H1 (cell line): ENCODE measurements at regions not wholly inside any gene's neighbourhood (a gene's known extent, or its start where the extent isn't known, plus 50 kb on each side); places are given as distances from the start of the nearest gene placed in this dataset.

Experiments
- CTCF ChIA-PET: fragments of 300-600 bp; sonication (Branson Sonifier 250); formaldehyde crosslinking; loops from one replicate; lab custom pipeline; 2021; ENCODE audit not compliant: partially characterized antibody; lab: Charles Lee
- POLR2A ChIA-PET: fragments of 300-600 bp; sonication (Branson Sonifier 250); formaldehyde crosslinking; loops from one replicate; lab custom pipeline; 2021; ENCODE audit warnings: inconsistent platforms; ENCODE audit not compliant: partially characterized antibody; lab: Charles Lee
- DNase-seq, 2 experiments: peaks; one replicate each; pipeline versions ENCODE4 v3.0.0 to v3.0.0-alpha.2; 2010 to 2022; ENCODE audit warnings: low spot score in 2 of 2, low read depth in 1 of 2, mixed read lengths in 1 of 2
- FAIRE-seq: peaks from 2 replicates; lab custom pipeline; 2011; peaks lifted over from hg19 to GRCh38; lab: Jason Lieb, UNC
- H2AFZ ChIP-seq: 2 replicates; pipeline ENCODE4 v1.8.1; 2012; ENCODE audit warnings: low read length, inconsistent platforms
- H2AK5ac ChIP-seq: 2 replicates; pipeline ENCODE4 v1.6.1; 2013; ENCODE audit warnings: low read depth, low read length
- H2BK120ac ChIP-seq: replicated peaks from 2 replicates; pipeline ENCODE3; 2013; ENCODE audit warnings: low read depth, low read length, inconsistent platforms
- H2BK12ac ChIP-seq: 2 replicates; pipeline ENCODE4 v1.6.1; 2013; ENCODE audit warnings: low read depth, low read length
- H2BK15ac ChIP-seq: 2 replicates; pipeline ENCODE4 v1.6.1; 2013; ENCODE audit warnings: low read length
- H2BK20ac ChIP-seq: 2 replicates; pipeline ENCODE4 v1.6.1; 2013; ENCODE audit warnings: low read length
- H2BK5ac ChIP-seq: 2 replicates; pipeline ENCODE4 v1.6.1; 2013; ENCODE audit warnings: low read depth, low read length
- H3K14ac ChIP-seq: 2 replicates; pipeline ENCODE4 v1.6.1; 2013; ENCODE audit warnings: inconsistent platforms; ENCODE audit not compliant: insufficient read length
- H3K18ac ChIP-seq: 2 replicates; pipeline ENCODE4 v1.6.1; 2013; ENCODE audit warnings: low read length; ENCODE audit errors: extremely low read depth
- H3K23ac ChIP-seq: 2 replicates; pipeline ENCODE4 v1.6.1; 2013; ENCODE audit warnings: inconsistent platforms; ENCODE audit not compliant: insufficient read length
- H3K23me2 ChIP-seq: 2 replicates; pipeline ENCODE4 v1.6.1; 2013; ENCODE audit warnings: low read depth, low read length
- H3K27ac ChIP-seq: 2 replicates; pipeline ENCODE4 v1.6.1; 2011; ENCODE audit warnings: low read depth, low read length, inconsistent platforms
- H3K27me3 ChIP-seq, 4 experiments: replicated peaks in 1 of 4; 1 replicate in 1 of 4; 2 replicates in 3 of 4; pipeline versions ENCODE4 v1.6.1 to v1.8.1; 2011 to 2013; ENCODE audit warnings: low read length in 3 of 4, mild to moderate bottlenecking in 3 of 4, inconsistent platforms in 2 of 4, mixed read lengths in 2 of 4, moderate library complexity in 1 of 4; ENCODE audit not compliant: control insufficient read depth in 3 of 4, insufficient read depth in 3 of 4; ENCODE audit errors: extremely low read depth in 1 of 4
- H3K36me3 ChIP-seq, 4 experiments: 2 replicates each; pipeline versions ENCODE4 v1.6.1 to v1.8.1; 2011 to 2013; ENCODE audit warnings: mild to moderate bottlenecking in 4 of 4, low read length in 3 of 4, moderate library complexity in 2 of 4, control low read depth in 1 of 4, inconsistent platforms in 1 of 4; ENCODE audit not compliant: insufficient read depth in 4 of 4, control insufficient read depth in 2 of 4
- H3K4ac ChIP-seq: replicated peaks from 2 replicates; pipeline ENCODE3; 2013; ENCODE audit warnings: low read length, low read depth, mixed read lengths, inconsistent platforms; ENCODE audit not compliant: insufficient read length
- H3K4me1 ChIP-seq, 4 experiments: replicated peaks in 1 of 4; 1 replicate in 1 of 4; 2 replicates in 3 of 4; pipeline versions ENCODE4 v1.6.1 to v1.8.1; 2011 to 2013; ENCODE audit warnings: low read length in 3 of 4, inconsistent platforms in 2 of 4, mixed read lengths in 1 of 4; ENCODE audit not compliant: insufficient read depth in 4 of 4, control insufficient read depth in 3 of 4
- H3K4me2 ChIP-seq, 2 experiments: 2 replicates each; pipeline versions ENCODE4 v1.6.1 to v1.8.1; 2011 to 2013; ENCODE audit warnings: low read depth in 2 of 2, low read length in 2 of 2, control low read depth in 1 of 2, inconsistent platforms in 1 of 2, mild to moderate bottlenecking in 1 of 2; ENCODE audit not compliant: insufficient read depth in 1 of 2
- H3K4me3 ChIP-seq, 4 experiments: fragments of 200-600, 300-600 bp in 1 of 4; sonication (generic), shearing (Covaris generic), sonication (Bioruptor Twin) in 1 of 4; 2 replicates each; pipeline versions ENCODE4 v1.5.1 to v1.8.1; 2011 to 2016; ENCODE audit warnings: low read length in 4 of 4, low read depth in 3 of 4, control low read depth in 2 of 4, inconsistent platforms in 2 of 4, mild to moderate bottlenecking in 2 of 4, mixed read lengths in 1 of 4, moderate library complexity in 1 of 4; ENCODE audit not compliant: insufficient read depth in 2 of 4; ENCODE audit errors: extremely low read depth in 1 of 4
- H3K56ac ChIP-seq: replicated peaks from 2 replicates; pipeline ENCODE3; 2013; ENCODE audit warnings: low read depth, mild to moderate bottlenecking, mixed read lengths, low read length, inconsistent platforms; ENCODE audit not compliant: insufficient read length
- H3K79me1 ChIP-seq: 2 replicates; pipeline ENCODE4 v1.6.1; 2013; ENCODE audit warnings: low read depth, low read length, control low read depth
- H3K79me2 ChIP-seq, 2 experiments: 2 replicates each; pipeline versions ENCODE4 v1.6.1 to v1.8.1; 2012 to 2013; ENCODE audit warnings: low read length in 2 of 2, mild to moderate bottlenecking in 2 of 2, inconsistent platforms in 1 of 2; ENCODE audit not compliant: insufficient read depth in 2 of 2, control insufficient read depth in 1 of 2
- H3K9ac ChIP-seq, 4 experiments: replicated peaks in 1 of 4; 1 replicate in 1 of 4; 2 replicates in 3 of 4; pipeline versions ENCODE4 v1.6.1 to v1.8.1; 2011 to 2013; ENCODE audit warnings: low read depth in 3 of 4, low read length in 3 of 4, control low read depth in 2 of 4, mild to moderate bottlenecking in 2 of 4, moderate library complexity in 2 of 4, inconsistent platforms in 1 of 4; ENCODE audit errors: extremely low read depth in 1 of 4
- H3K9me3 ChIP-seq, 2 experiments: 2 replicates each; pipeline versions ENCODE4 v1.6.1 to v1.8.1; 2012 to 2013; ENCODE audit warnings: mild to moderate bottlenecking in 2 of 2, moderate library complexity in 2 of 2, control low read depth in 1 of 2, inconsistent platforms in 1 of 2, low read depth in 1 of 2, low read length in 1 of 2, mixed read lengths in 1 of 2; ENCODE audit not compliant: insufficient read depth in 2 of 2
- H4K20me1 ChIP-seq, 2 experiments: replicated peaks in 1 of 2; 2 replicates each; pipeline versions ENCODE3 to v1.8.1; 2011 to 2013; ENCODE audit warnings: inconsistent platforms in 2 of 2, low read length in 2 of 2, mild to moderate bottlenecking in 1 of 2; ENCODE audit not compliant: insufficient read depth in 2 of 2, control insufficient read depth in 1 of 2
- H4K5ac ChIP-seq: 2 replicates; pipeline ENCODE4 v1.6.1; 2013; ENCODE audit warnings: low read length, low read depth, mixed read lengths, inconsistent platforms; ENCODE audit not compliant: insufficient read length
- H4K8ac ChIP-seq: 2 replicates; pipeline ENCODE4 v1.8.0; 2013; ENCODE audit warnings: mild to moderate bottlenecking, moderate library complexity, low read length, inconsistent platforms; ENCODE audit not compliant: insufficient read depth; ENCODE audit errors: extremely low read depth
- H4K91ac ChIP-seq: replicated peaks from 2 replicates; pipeline ENCODE3; 2013; ENCODE audit warnings: low read length, mixed read lengths, inconsistent platforms; ENCODE audit not compliant: insufficient read length
- ATF2 ChIP-seq: IDR thresholded peaks from 2 replicates; pipeline ENCODE4 v1.6.1; 2012; ENCODE audit warnings: low read length, inconsistent platforms
- EP300 ChIP-seq, 2 experiments: IDR thresholded peaks; 1 replicate in 1 of 2; 2 replicates in 1 of 2; pipeline ENCODE4 v1.6.1; 2011 to 2012; ENCODE audit warnings: low read depth in 2 of 2, low read length in 2 of 2, mild to moderate bottlenecking in 2 of 2, borderline replicate concordance in 1 of 2, inconsistent platforms in 1 of 2, moderate library complexity in 1 of 2
- MAX ChIP-seq: IDR thresholded peaks from 2 replicates; pipeline ENCODE4 v1.6.1; 2012; ENCODE audit warnings: inconsistent platforms
- RAD21 ChIP-seq, 2 experiments: IDR thresholded peaks in 1 of 2; conservative IDR thresholded peaks in 1 of 2; 2 replicates each; pipeline ENCODE4 v1.6.1; 2011; ENCODE audit warnings: low read depth in 2 of 2, low read length in 2 of 2, improper control_type of control experiment in 1 of 2, inconsistent platforms in 1 of 2, mild to moderate bottlenecking in 1 of 2, moderate library complexity in 1 of 2
- RFX5 ChIP-seq: IDR thresholded peaks from 2 replicates; pipeline ENCODE4 v1.6.1; 2011; ENCODE audit warnings: low read depth, low read length, improper control_type of control experiment, borderline replicate concordance
- RXRA ChIP-seq: IDR thresholded peaks from 2 replicates; pipeline ENCODE4 v1.6.1; 2011; ENCODE audit warnings: low read depth, mild to moderate bottlenecking, low read length, moderate library complexity; ENCODE audit not compliant: insufficient read depth
- SAP30 ChIP-seq: fragments of 300-600 bp; sonication (generic); IDR thresholded peaks from 2 replicates; pipeline ENCODE4 v1.7.1; 2012; ENCODE audit warnings: low read length, moderate library complexity, mild to moderate bottlenecking, inconsistent platforms; ENCODE audit not compliant: insufficient read depth, insufficient replicate concordance
- TBP ChIP-seq: IDR thresholded peaks from 2 replicates; pipeline ENCODE4 v1.6.1; 2011; ENCODE audit warnings: low read depth, low read length, improper control_type of control experiment
- TCF12 ChIP-seq: IDR thresholded peaks from 2 replicates; pipeline ENCODE4 v1.6.1; 2011; ENCODE audit warnings: low read depth, mild to moderate bottlenecking, low read length
- ZNF274 ChIP-seq: IDR thresholded peaks from 2 replicates; pipeline ENCODE4 v1.7.0; 2012; ENCODE audit warnings: low read length, borderline replicate concordance; ENCODE audit errors: extremely low read depth
- whole genome bisulfite sequencing, 2 experiments: shearing (Covaris generic) in 1 of 2; methylation state at CpG; one replicate each; pipeline versions ENCODE4 v1.1.6 to v1.1.7; 2013 to 2015; ENCODE audit warnings: low lambda C conversion rate in 2 of 2, mixed read lengths in 2 of 2, inconsistent platforms in 1 of 2, low coverage in 1 of 2, missing lambda C conversion rate in 1 of 2; ENCODE audit not compliant: insufficient replicate concordance in 2 of 2, insufficient coverage in 1 of 2, insufficient read length in 1 of 2; ENCODE audit errors: extremely low coverage in 1 of 2, missing lambda C conversion rate in 1 of 2; 5-methylcytosine and 5-hydroxymethylcytosine counted together
- TF ChIP-seq, protein P1 (sequence below): IDR thresholded peaks from 2 replicates; pipeline ENCODE4 v1.6.1; 2011; ENCODE audit warnings: low read length, improper control_type of control experiment

DNA sequence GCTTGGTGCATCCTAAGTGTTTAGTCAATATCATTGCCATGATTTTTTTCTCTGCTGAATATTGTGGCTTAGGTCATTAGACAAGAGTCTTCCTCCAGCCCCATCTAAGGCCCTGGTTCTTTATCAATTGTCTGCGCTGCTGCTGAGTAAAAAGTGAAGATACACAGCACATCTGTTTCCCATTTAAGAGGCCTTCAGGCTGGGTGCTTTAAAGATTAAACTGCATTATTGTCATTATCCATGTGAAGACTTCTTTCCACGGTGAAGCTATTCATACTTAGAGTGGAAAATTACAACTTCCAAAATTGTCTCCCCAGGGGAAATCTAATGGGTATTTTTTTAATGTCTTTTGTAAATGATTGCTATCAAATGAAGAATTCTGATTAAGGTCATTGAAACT lies 719.8 kb upstream of the LRRC4C start:
- ChIA-PET CTCF (no interaction called here), POLR2A (no interaction called here)
- Histone ChIP-seq H3K56ac (no peak overlapping the region), H3K27ac (no peak overlapping the region), H3K4me2 (no peak overlapping the region), H3K27me3 (no peaks in the 10 kb centered on the region), H3K9me3 (no peaks in the 10 kb centered on the region), H3K4me3 (no peak overlapping the region), H3K4me1 (no peaks in the 10 kb centered on the region), H2BK5ac (no peak overlapping the region), H2AK5ac (no peak overlapping the region), H4K20me1 (no peaks in the 10 kb centered on the region), H3K23me2 (no peaks in the 10 kb centered on the region), H3K9ac (no peak overlapping the region), H2BK12ac (no peak overlapping the region), H4K8ac (no peak overlapping the region), H3K79me2 (no peaks in the 10 kb centered on the region), H3K18ac (no peak overlapping the region), H2BK20ac (no peak overlapping the region), H2AFZ (0 out of 2 replicates have a peak overlapping the region, but pooled peaks have one; percentile 25), H3K36me3 (no peaks in the 10 kb centered on the region), H3K4ac (no peak overlapping the region), H3K14ac (no peak overlapping the region), H4K5ac (no peak overlapping the region), H4K91ac (no peak overlapping the region), H2BK120ac (no peak overlapping the region), H3K79me1 (no peaks in the 10 kb centered on the region), H2BK15ac (no peak overlapping the region), H3K23ac (no peak overlapping the region)
- WGBS, 2 experiments, result 95% methylated on average over 2 of the region's 2 CpGs; no CpG with 5 or more reads in 1 of the 2 experiments
- DNase-seq (no peak), FAIRE-seq (no peak)
- TF ChIP-seq TCF12, result no peak
- no peak for TF ChIP-seq RFX5
- TF ChIP-seq, protein P1, sequence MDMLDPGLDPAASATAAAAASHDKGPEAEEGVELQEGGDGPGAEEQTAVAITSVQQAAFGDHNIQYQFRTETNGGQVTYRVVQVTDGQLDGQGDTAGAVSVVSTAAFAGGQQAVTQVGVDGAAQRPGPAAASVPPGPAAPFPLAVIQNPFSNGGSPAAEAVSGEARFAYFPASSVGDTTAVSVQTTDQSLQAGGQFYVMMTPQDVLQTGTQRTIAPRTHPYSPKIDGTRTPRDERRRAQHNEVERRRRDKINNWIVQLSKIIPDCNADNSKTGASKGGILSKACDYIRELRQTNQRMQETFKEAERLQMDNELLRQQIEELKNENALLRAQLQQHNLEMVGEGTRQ, result no peak
- no peak for TF ChIP-seq ZNF274
- no peak for TF ChIP-seq RXRA
- no peak for TF ChIP-seq TBP
- no peak for TF ChIP-seq SAP30
- TF ChIP-seq RAD21 (IDR thresholded peaks at IDR 0.05 in 1 of 2, conservative IDR thresholded peaks at IDR 0.05 in 1 of 2; ENCODE audit: low read depth in 2 of 2, low read length in 2 of 2), result no peak
- TF ChIP-seq EP300 (IDR thresholded peaks at IDR 0.05; ENCODE audit: borderline replicate concordance in 1 of 2, low read depth in 2 of 2, low read length in 2 of 2), result no peak
- TF ChIP-seq MAX, result no peak
- TF ChIP-seq ATF2, result no peak
